CD14-positive monocyte (primary cell): ENCODE measurements at regions not wholly inside any gene's neighbourhood (a gene's known extent, or its start where the extent isn't known, plus 50 kb on each side); places are given as distances from the start of the nearest gene placed in this dataset.

Source experiments
- DNase-seq, 3 donors: peaks; one replicate each; pipeline ENCODE4 v3.0.0-alpha.2; 2011 to 2022
- H2AFZ ChIP-seq: 2 replicates; pipeline ENCODE4 v1.6.0; 2012; ENCODE audit warnings: mild to moderate bottlenecking, low read depth, low read length, inconsistent platforms; ENCODE audit not compliant: insufficient read depth, poor library complexity, severe bottlenecking
- H3K27ac ChIP-seq, 2 donors: 1 replicate in 1 of 2; 2 replicates in 1 of 2; pipeline ENCODE4 v1.5.1; 2012 to 2013; ENCODE audit warnings: low read length in 2 of 2, control low read depth in 1 of 2, inconsistent platforms in 1 of 2, low read depth in 1 of 2, mild to moderate bottlenecking in 1 of 2
- H3K27me3 ChIP-seq, 2 donors: one replicate each; pipeline versions ENCODE4 v1.6.0 to v1.6.1; 2011 to 2013; ENCODE audit warnings: low read length in 2 of 2; ENCODE audit not compliant: control insufficient read depth in 2 of 2, insufficient read depth in 2 of 2
- H3K36me3 ChIP-seq, 2 donors: replicated peaks in 1 of 2; 1 replicate in 1 of 2; 2 replicates in 1 of 2; pipeline versions ENCODE4 v1.5.1 to v1.6.1; 2012 to 2013; ENCODE audit warnings: low read length in 2 of 2, control low read depth in 1 of 2, inconsistent platforms in 1 of 2, mild to moderate bottlenecking in 1 of 2; ENCODE audit not compliant: insufficient read depth in 2 of 2, control insufficient read depth in 1 of 2
- H3K4me1 ChIP-seq, 2 donors: 1 replicate in 1 of 2; 2 replicates in 1 of 2; pipeline versions ENCODE4 v1.5.1 to v1.6.1; 2012 to 2013; ENCODE audit warnings: low read length in 2 of 2, control low read depth in 1 of 2, inconsistent platforms in 1 of 2, mild to moderate bottlenecking in 1 of 2, moderate library complexity in 1 of 2; ENCODE audit not compliant: insufficient read depth in 2 of 2, control insufficient read depth in 1 of 2
- H3K4me2 ChIP-seq: replicated peaks from 2 replicates; pipeline ENCODE3; 2012; ENCODE audit warnings: low read length, moderate library complexity, mild to moderate bottlenecking; ENCODE audit not compliant: poor library complexity, severe bottlenecking; ENCODE audit errors: extremely low read depth
- H3K4me3 ChIP-seq, 3 experiments: fragments of 200-600 bp in 1 of 3; sonication (generic) in 1 of 3; replicated peaks in 1 of 3; 1 replicate in 2 of 3; 2 replicates in 1 of 3; pipeline ENCODE4 v1.5.1; 2011 to 2013; ENCODE audit warnings: low read length in 3 of 3, mild to moderate bottlenecking in 3 of 3, control low read depth in 2 of 3, low read depth in 2 of 3, inconsistent platforms in 1 of 3, moderate library complexity in 1 of 3
- H3K79me2 ChIP-seq: 2 replicates; pipeline ENCODE4 v1.6.0; 2012; ENCODE audit warnings: mild to moderate bottlenecking, control low read depth, inconsistent platforms, low read length, moderate library complexity; ENCODE audit not compliant: insufficient read depth
- H3K9ac ChIP-seq: 2 replicates; pipeline ENCODE4 v1.6.0; 2017; ENCODE audit warnings: low read length, mild to moderate bottlenecking; ENCODE audit not compliant: insufficient read depth, poor library complexity, severe bottlenecking
- H3K9me3 ChIP-seq, 2 donors: replicated peaks in 1 of 2; 1 replicate in 1 of 2; 2 replicates in 1 of 2; pipeline versions ENCODE4 v1.5.1 to v1.6.1; 2012 to 2013; ENCODE audit warnings: low read length in 2 of 2, control low read depth in 1 of 2; ENCODE audit not compliant: control insufficient read depth in 1 of 2, insufficient read depth in 1 of 2
- H4K20me1 ChIP-seq: 2 replicates; pipeline ENCODE4 v1.6.0; 2012; ENCODE audit warnings: mild to moderate bottlenecking, low read length, control low read depth, moderate library complexity; ENCODE audit not compliant: insufficient read depth
- H3K27ac Mint-ChIP-seq, 7 donors: one replicate each; pipeline ENCODE4 v1.8.0; 2020; ENCODE audit warnings: mild to moderate bottlenecking in 7 of 7, mixed read lengths in 7 of 7, moderate library complexity in 6 of 7, inconsistent platforms in 2 of 7
- H3K27me3 Mint-ChIP-seq, 3 donors: one replicate each; pipeline ENCODE4 v1.8.0; 2021 to 2022; ENCODE audit warnings: low read depth in 3 of 3, mild to moderate bottlenecking in 3 of 3, mixed read lengths in 3 of 3, moderate library complexity in 3 of 3, inconsistent platforms in 1 of 3
- H3K36me3 Mint-ChIP-seq, 2 donors: one replicate each; pipeline ENCODE4 v1.8.0; 2020; ENCODE audit warnings: mixed read lengths in 2 of 2, inconsistent platforms in 1 of 2, mild to moderate bottlenecking in 1 of 2
- H3K4me1 Mint-ChIP-seq: one replicate; pipeline ENCODE4 v1.8.0; 2020; ENCODE audit warnings: mild to moderate bottlenecking, mixed read lengths
- H3K4me3 Mint-ChIP-seq, 2 donors: one replicate each; pipeline ENCODE4 v1.8.0; 2020; ENCODE audit warnings: mild to moderate bottlenecking in 2 of 2, mixed read lengths in 2 of 2, moderate library complexity in 1 of 2
- H3K9me3 Mint-ChIP-seq, 7 donors: one replicate each; pipeline ENCODE4 v1.8.0; 2020 to 2022; ENCODE audit warnings: mixed read lengths in 7 of 7, mild to moderate bottlenecking in 6 of 7, moderate library complexity in 6 of 7, inconsistent platforms in 2 of 7
- WGBS: methylation state at CpG from one replicate; pipeline ENCODE4 v1.1.5; 2013; ENCODE audit warnings: missing lambda C conversion rate; ENCODE audit not compliant: insufficient coverage; 5-methylcytosine and 5-hydroxymethylcytosine counted together
- intact Hi-C, 2 donors: fragments of 100-400 bp; cut with micrococcal nuclease; formaldehyde crosslinking; loops; one replicate each; pipeline versions ENCODE4 v1.15.0 to v1.15.1; 2023
- TF ChIP-seq, protein P1 (sequence below): fragments of 200-600 bp; IDR thresholded peaks from one replicate; pipeline ENCODE4 v1.8.0; 2022; ENCODE audit warnings: antibody characterized with exemption, mild to moderate bottlenecking

DNA sequence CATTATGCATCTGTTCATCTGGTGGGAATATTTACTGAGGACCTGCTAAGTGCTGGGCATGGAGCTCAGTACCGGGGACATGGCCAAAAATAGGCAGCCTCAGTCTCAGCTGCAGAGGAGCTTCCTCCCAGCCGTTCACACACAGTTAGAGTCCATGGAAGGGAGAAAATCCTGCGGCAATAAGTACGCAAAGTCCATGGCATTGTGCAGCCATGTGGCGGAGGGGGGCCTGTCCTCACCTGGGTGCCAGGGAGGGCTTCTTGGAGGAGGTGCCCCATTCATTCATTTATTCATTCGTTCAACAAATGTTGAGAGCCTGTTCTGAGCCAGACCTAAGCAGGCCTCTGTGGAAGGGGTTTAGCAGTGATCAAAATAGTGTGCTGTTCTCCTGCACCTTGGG lies 59.3 kb upstream of the ANO1 start:
- no peaks in the 10 kb centered on the region for H3K4me1 ChIP-seq

DNA sequence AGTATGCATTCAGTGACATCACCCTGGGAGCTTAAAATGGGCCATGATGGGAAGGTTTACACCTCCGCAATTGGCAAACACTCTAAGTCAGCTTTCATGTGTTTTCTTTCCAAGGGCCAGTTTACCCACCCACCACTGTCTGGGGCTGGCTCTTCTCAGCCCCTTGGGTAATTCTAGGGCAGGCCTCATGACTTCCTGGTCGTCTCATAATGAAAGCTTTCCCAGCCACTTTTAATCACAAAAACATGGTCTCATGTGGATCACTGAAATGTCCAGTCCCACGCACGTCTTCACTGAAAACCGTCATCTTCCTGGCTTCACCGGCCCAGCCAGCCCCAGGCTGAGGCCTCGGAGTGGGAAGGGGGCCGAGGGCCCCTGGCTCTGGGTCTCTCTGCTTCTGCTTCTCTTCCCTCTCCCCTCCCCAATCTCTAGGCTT lies 58.5 kb upstream of the ANO1 start:
- Histone ChIP-seq H3K9ac (no peak overlapping the region), H3K27ac (no peak overlapping the region), H3K36me3 (no peaks in the 10 kb centered on the region), H2AFZ (no peak overlapping the region), H3K27me3 (no peaks in the 10 kb centered on the region), H3K4me1 (no peaks in the 10 kb centered on the region), H3K4me3 (no peak overlapping the region), H3K79me2 (no peaks in the 10 kb centered on the region), H3K4me2 (no peak overlapping the region), H4K20me1 (no peaks in the 10 kb centered on the region), H3K9me3 (peaks cover 0 to 5% of the 10 kb centered on the region in 2 donors)
- Mint-ChIP-seq H3K36me3 (no peaks in the 10 kb centered on the region), H3K4me3 (no peak overlapping the region), H3K9me3 (peaks cover 0 to 3% (median 0%) of the 10 kb centered on the region in 7 donors), H3K4me1 (peaks cover 2% of the 10 kb centered on the region), H3K27ac (no peak overlapping the region), H3K27me3 (peaks cover 3 to 9% (median 8%) of the 10 kb centered on the region in 3 donors)
- 88% methylated on average over 5 of the region's 8 CpGs for WGBS
- TF ChIP-seq, protein P1, sequence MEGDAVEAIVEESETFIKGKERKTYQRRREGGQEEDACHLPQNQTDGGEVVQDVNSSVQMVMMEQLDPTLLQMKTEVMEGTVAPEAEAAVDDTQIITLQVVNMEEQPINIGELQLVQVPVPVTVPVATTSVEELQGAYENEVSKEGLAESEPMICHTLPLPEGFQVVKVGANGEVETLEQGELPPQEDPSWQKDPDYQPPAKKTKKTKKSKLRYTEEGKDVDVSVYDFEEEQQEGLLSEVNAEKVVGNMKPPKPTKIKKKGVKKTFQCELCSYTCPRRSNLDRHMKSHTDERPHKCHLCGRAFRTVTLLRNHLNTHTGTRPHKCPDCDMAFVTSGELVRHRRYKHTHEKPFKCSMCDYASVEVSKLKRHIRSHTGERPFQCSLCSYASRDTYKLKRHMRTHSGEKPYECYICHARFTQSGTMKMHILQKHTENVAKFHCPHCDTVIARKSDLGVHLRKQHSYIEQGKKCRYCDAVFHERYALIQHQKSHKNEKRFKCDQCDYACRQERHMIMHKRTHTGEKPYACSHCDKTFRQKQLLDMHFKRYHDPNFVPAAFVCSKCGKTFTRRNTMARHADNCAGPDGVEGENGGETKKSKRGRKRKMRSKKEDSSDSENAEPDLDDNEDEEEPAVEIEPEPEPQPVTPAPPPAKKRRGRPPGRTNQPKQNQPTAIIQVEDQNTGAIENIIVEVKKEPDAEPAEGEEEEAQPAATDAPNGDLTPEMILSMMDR = no peak
- no peak for DNase-seq
- intact Hi-C loops = no loop called here

More for the DNA sequence above, 59.3 kb upstream of the ANO1 start:
- Mint-ChIP-seq H3K36me3 (no peaks in the 10 kb centered on the region), H3K9me3 (peaks cover 0 to 3% (median 0%) of the 10 kb centered on the region in 7 donors), H3K27me3 (peaks cover 3 to 9% (median 8%) of the 10 kb centered on the region in 3 donors), H3K27ac (no peak overlapping the region), H3K4me1 (peaks cover 2% of the 10 kb centered on the region), H3K4me3 (no peak overlapping the region)
- H3K27me3 ChIP-seq = no peaks in the 10 kb centered on the region
- DNase-seq = no peak
- no peaks in the 10 kb centered on the region for H3K79me2 ChIP-seq
- H3K9ac ChIP-seq = no peak overlapping the region
- WGBS = 88% methylated on average over 3 of the region's 6 CpGs
- no peaks in the 10 kb centered on the region for H4K20me1 ChIP-seq
- no peaks in the 10 kb centered on the region for H3K36me3 ChIP-seq
- peaks cover 0 to under 1% of the 10 kb centered on the region in 2 donors for H3K9me3 ChIP-seq
- TF ChIP-seq, protein P1 = no peak
- H2AFZ ChIP-seq = no peak overlapping the region
- H3K4me2 ChIP-seq = no peak overlapping the region
- no peak overlapping the region for H3K27ac ChIP-seq
- intact Hi-C loops = no loop called here
- H3K4me3 ChIP-seq = no peak overlapping the region
